ENCODE measurements at regions not wholly inside any gene's neighbourhood (a gene's known extent, or its start where the extent isn't known, plus 50 kb on each side); places are given as distances from the start of the nearest gene placed in this dataset.

GRCh38 chr6:27161115-27161514, 86.4 kb upstream of the PRSS16 start:
- intact Hi-C loops (cut with micrococcal nuclease; ENCODE audit: unreplicated experiment) (no loop called here), in situ Hi-C loops (cut with HindIII; ENCODE audit: extremely low pct_ligation_motif_present, low pct_unique_long_range_greater_than_20kb) (no loop called here)
- 0% methylated on average over 1 of the region's 1 CpG for WGBS (ENCODE audit: low lambda C conversion rate)
- no peak for ATAC-seq
- Histone ChIP-seq H3K79me2 (ENCODE audit: insufficient read depth, low read length) (no peaks in the 10 kb centered on the region), H3K4me3 (replicated peaks in 1 of 3; ENCODE audit: insufficient read depth in 1 of 3, low read depth in 2 of 3, low read length in 3 of 3) (no peak overlapping the region), H3K27me3 (ENCODE audit: control insufficient read depth in 1 of 2, insufficient read depth in 2 of 2, low read length in 2 of 2) (no peaks in the 10 kb centered on the region; a peak in 1 of 5 replicates), H3K9ac (ENCODE audit: insufficient read depth, low read depth, low read length) (no peak overlapping the region), H3K4me2 (ENCODE audit: low read depth, low read length) (no peak overlapping the region), H3K4me1 (ENCODE audit: insufficient read depth, low read length) (peaks cover 22% of the 10 kb centered on the region), H3K27ac (ENCODE audit: extremely low read length, insufficient read depth, low read length) (no peak overlapping the region), H3K9me3 (ENCODE audit: low read length) (no peaks in the 10 kb centered on the region), H4K20me1 (ENCODE audit: insufficient read depth, low read length) (no peaks in the 10 kb centered on the region), H3K36me3 (replicated peaks in 1 of 2; ENCODE audit: control insufficient read depth in 1 of 2, insufficient read depth in 2 of 2, low read length in 2 of 2) (no peaks in the 10 kb centered on the region), H2AFZ (ENCODE audit: low read length) (no peak overlapping the region)
- ChIA-PET POLR2A (no interaction called here), CTCF (ENCODE audit: low intra/inter-chr PET ratio, low total read pairs) (interaction anchor here (1.4 to 1.8 kb wide), 3 partner anchors 34 to 734 kb away, joined by 3 to 8 read pairs (median 5); no protein-coding TSS in a partner anchor)
- FAIRE-seq, result no peak
- no peak for DNase-seq (ENCODE audit: low spot score)
- TF ChIP-seq ZBTB20 (CRISPR knock-in tag; IDR thresholded peaks at IDR 0.05; ENCODE audit: borderline replicate concordance, low read depth) (no peak), ZFP36L2 (CRISPR knock-in tag; IDR thresholded peaks at IDR 0.05) (no peak), ZNF382 (CRISPR knock-in tag; IDR thresholded peaks at IDR 0.05; ENCODE audit: borderline replicate concordance) (no peak), KLF12 (CRISPR knock-in tag; IDR thresholded peaks at IDR 0.05; ENCODE audit: borderline replicate concordance) (no peak), SKI (IDR thresholded peaks at IDR 0.05; ENCODE audit: partially characterized antibody) (no peak), SATB2 (CRISPR knock-in tag; IDR thresholded peaks at IDR 0.05) (no peak), ZNF281 (CRISPR knock-in tag; IDR thresholded peaks at IDR 0.05; ENCODE audit: borderline replicate concordance) (no peak), ZNF101 (CRISPR knock-in tag; IDR thresholded peaks at IDR 0.05; ENCODE audit: borderline replicate concordance, low read depth) (no peak), NFIB (CRISPR knock-in tag; IDR thresholded peaks at IDR 0.05; ENCODE audit: borderline replicate concordance) (no peak), TEAD2 (CRISPR knock-in tag; IDR thresholded peaks at IDR 0.05) (no peak), AHDC1 (CRISPR knock-in tag; IDR thresholded peaks at IDR 0.05; ENCODE audit: borderline replicate concordance) (no peak), ZNF367 (CRISPR knock-in tag; IDR thresholded peaks at IDR 0.05; ENCODE audit: borderline replicate concordance) (no peak), ZNF572 (CRISPR knock-in tag; IDR thresholded peaks at IDR 0.05) (no peak), KAT7 (CRISPR knock-in tag; IDR thresholded peaks at IDR 0.05; ENCODE audit: borderline replicate concordance) (no peak), ZNF296 (CRISPR knock-in tag; conservative IDR thresholded peaks at IDR 0.05) (no peak), ZBTB38 (CRISPR knock-in tag; IDR thresholded peaks at IDR 0.05) (no peak)
- no TSS peak for BruUV-seq (replicated peaks)

All from HepG2 (cell line).